HG02938 (cell line): ENCODE measurements at regions not wholly inside any gene's neighbourhood (a gene's known extent, or its start where the extent isn't known, plus 50 kb on each side); places are given as distances from the start of the nearest gene placed in this dataset.

Source experiments
- ATAC-seq: cut with Tn5 transposase; IDR thresholded peaks from one replicate; pipeline ENCODE4 v1.9.1; 2021; ENCODE audit warnings: mild to moderate bottlenecking, moderate library complexity; ENCODE audit not compliant: unreplicated experiment

DNA sequence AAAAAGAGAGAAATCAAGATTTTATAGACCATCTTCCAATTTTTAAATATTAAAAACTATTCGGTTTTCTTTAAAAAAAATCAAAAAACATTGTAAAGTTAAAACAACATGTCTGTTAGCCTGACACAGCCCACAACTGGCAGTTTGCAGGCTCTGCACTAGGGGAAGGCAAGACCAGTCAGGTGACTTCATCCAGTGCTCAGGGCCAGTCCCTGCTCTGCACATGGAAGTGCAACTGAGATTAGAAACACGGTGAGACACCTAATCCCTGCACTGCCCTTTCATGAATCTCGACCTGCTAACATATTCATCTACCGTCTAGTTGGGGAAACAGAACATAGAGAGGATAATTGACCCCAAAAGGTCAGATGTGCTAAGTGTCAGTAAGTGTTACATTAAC lies 135.2 kb downstream of the BARD1 start:
- peak; percentile 44 for ATAC-seq

DNA sequence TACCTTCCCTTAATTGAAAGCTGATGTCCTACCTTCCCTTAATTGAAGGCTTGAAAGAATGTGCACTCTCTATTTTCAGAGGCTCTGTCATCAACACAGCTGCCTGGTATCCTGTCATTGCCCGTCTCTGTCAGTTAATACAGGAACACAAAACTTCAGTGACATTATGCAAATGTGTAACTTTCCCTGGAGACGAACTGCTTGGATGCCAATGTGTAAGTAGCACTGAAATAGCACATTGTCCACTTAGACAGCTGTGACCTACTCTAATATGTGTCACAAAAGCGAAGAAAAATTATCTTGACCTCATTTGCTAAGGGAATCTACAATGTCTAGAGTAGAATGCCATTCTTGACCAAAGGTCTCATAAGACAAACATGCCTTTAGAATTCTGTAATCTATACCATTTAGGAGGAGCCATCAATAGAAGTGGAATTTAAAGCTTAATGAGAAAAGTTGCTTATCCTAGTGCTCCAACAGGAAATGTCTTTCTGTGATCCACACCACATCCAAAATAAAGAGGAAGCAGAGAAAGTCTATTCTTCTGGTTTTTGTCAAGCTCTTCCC lies 138.1 kb downstream of the BARD1 start:
- ATAC-seq, result no peak

DNA sequence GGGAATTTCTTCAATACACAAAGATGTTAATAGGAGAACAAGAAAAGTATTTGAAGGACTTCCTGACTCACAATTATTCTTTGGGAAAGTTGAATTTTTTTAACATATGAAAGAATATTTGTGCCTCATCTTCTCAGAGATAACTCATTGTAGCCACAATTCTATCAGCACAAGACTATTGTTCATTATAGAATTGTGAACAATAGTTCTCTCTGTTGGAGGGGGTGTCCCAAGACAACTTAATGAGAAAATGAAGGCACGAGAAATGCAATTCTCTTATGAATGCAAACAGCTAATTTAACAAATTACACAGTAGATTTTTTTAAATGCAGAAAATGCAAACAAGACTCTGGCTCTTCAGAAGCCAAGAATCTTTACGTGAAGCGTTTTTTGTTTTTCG lies 157.0 kb downstream of the BARD1 start:
- no peak for ATAC-seq

DNA sequence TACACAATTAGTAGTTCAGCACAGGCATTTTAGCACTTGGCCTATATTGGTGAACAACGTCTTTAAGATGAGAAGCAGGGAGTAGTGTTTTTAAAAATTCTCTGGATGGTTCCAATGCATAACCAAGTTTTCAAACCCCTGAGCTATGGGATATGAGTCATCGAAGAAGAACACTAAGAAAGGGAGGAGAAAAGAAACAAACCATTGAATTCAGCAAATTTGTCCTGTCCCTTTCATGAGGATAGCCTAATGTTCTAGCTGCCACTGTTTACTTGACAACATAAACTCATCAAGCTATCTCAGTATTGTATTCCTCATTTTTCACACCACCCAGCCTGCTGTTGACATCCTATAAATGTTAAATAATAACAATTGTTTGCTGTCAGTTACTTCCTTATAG lies 158.0 kb downstream of the BARD1 start:
- ATAC-seq, result no peak

DNA sequence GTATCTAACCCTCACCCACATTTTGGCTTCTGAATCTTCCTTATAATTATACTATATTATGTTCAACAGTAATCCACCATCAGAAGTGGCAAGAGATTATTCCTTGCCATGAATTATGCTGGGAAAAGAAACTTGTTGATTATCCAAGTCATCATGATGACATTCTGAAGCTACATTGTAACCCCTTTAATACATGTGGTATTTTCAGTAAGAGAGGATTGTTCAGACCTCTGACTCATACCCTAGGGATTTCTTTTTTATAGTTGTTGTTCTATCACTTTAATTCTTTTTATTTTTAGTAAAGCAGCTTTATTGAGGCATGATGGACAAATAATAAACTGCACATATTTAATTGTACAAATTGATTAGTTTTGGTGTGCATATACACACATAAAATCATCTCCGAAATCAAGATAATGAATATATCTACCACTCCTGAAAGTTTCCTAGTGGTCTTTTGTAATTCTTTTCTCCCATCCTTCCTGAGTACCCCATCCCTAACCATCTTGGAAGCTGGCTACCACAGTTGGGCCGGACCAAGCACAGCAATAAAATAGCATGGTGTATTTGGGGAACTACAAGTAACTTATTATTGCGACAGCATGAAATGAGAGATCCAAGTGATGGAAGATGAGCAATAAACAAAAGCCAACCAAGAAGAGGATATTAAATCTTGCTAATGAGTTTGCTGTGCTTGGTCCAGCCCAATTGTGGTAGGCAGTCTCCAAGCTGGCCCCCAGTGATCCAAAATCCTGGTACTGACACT lies 159.9 kb downstream of the BARD1 start:
- no peak for ATAC-seq

DNA sequence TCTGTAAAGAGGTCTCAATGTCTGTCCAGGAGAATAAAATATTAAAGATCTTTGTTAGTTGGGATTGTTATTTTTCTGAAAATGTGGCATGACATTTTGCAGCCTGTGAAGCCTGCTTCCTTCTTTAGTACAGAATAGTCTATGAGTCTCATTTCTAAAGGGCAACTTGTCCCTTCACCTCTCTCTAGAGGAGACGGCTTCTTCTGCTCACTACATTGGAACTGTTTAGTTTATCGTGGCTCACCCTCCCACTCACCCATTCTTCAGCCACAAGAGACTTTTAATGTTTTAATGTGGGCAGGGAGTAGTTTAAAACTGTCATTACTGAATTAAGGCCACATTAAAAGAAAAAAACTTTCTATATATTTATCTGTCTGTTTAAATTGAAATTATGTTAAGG lies 161.0 kb downstream of the BARD1 start:
- ATAC-seq, result no peak

DNA sequence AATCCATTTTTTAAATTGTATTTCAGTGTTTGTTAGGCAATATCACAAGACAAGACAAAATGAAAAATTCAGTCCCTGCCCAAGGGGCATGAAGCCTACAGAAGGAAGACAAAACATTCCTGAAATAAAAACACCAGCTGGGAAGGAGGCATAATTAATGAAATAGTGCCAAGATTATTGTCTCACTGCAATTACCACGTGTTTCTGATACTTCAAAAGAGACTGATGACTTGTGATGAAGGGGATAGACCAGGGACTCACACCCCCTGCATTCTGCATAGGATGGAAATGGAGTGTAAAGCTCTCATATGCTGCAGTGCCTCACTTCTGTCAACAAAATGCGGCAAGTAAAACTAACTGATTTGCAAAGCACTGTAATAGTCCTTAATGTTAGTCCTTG lies 178.1 kb downstream of the BARD1 start:
- no peak for ATAC-seq

DNA sequence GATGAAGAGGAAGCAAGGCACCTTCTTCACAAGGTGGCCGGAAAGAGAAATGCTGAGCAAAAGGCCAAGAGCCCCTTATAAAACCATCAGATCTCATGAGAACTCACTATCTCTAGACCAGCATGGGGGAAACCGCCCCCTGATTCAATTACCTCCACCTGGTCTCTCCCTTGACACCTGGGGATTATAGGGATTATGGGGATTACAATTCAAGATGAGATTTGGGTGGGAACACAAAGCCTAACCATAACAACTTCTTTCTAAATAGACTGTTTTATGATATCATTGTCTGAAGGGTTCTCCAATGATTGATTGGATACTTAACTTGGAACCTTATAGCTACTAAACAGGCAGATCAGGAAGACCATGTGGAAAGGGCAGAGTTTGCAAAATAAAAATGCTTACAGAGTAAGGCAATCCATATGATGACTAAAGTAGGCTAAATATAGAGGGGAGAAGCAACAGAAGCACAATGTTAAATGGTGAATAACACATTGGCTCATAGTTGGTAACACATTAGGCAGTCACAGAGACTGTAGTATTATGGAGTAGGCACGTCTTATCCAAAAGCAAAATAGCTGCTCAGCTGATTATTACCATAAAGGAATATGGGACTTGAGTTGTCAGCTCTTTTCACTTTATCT lies 179.0 kb downstream of the BARD1 start:
- no peak for ATAC-seq

DNA sequence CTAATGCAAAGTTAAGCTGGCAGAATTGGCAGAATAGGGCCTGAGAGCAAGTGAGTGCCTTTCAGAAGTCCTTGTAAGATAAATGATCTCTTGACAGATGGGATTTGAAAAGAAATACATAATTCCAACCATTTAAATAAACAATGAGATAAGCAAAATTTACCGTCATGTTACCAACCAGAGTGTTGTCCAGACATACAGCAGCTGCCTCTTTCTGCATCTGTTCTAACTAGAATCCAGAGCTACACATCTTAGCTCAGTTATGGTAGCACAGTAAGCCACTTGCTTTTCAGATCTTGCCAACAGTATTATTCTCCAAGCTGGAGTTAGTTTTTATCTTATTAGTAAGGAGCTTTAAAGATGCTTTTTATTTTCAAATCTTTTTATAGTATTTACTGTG lies 179.6 kb downstream of the BARD1 start:
- no peak for ATAC-seq
